Activated CD4-positive, alpha-beta T cell treated with anti-CD3 and anti-CD28 coated beads, Interleukin-2, amount 50 U/mL, for 4 hours (primary cell): ENCODE measurements at regions not wholly inside any gene's neighbourhood (a gene's known extent, or its start where the extent isn't known, plus 50 kb on each side); places are given as distances from the start of the nearest gene placed in this dataset.
"Not testable (repeated sequence)": the region's sequence is repeated elsewhere in the genome, so short reads cannot be mapped to it uniquely, and the experiment has no call there.

Source experiments
- DNase-seq, 2 experiments: peaks; one replicate each; pipeline ENCODE4 v3.0.0-alpha.2; 2020

GRCh38 chr1:4071653-4072052 is 171.6 kb upstream of the C1orf174 start:
- no peak for DNase-seq

GRCh38 chr1:4072481-4073153 is 172.5 kb upstream of the C1orf174 start:
- no peak for DNase-seq

GRCh38 chr1:4075436-4076225 is 175.6 kb upstream of the C1orf174 start:
- no peak for DNase-seq

GRCh38 chr1:4076346-4076745 is 176.3 kb upstream of the C1orf174 start:
- no peak for DNase-seq

GRCh38 chr1:4078091-4078962 is 178.3 kb upstream of the C1orf174 start:
- DNase-seq = not testable (repeated sequence)

DNA sequence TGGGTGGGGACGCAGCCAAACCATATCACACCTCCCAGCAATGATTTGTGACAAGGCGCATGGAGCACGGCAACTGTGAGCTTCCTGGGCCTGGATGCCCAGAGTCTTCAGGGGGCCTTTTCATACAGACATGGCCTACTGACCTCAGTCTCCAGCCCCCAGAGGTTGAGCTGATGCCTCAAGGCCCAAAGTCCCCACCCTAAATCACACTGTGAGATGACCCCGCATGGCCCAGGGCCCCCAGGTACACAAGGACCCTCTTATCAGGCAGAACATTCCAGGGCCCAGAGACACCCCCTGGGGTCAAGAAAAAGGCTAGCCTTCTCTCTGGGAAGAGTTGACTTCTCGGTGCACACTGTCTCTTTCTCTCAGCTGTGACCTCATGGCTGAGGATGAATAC is 179.7 kb upstream of the C1orf174 start:
- DNase-seq = no peak

DNA sequence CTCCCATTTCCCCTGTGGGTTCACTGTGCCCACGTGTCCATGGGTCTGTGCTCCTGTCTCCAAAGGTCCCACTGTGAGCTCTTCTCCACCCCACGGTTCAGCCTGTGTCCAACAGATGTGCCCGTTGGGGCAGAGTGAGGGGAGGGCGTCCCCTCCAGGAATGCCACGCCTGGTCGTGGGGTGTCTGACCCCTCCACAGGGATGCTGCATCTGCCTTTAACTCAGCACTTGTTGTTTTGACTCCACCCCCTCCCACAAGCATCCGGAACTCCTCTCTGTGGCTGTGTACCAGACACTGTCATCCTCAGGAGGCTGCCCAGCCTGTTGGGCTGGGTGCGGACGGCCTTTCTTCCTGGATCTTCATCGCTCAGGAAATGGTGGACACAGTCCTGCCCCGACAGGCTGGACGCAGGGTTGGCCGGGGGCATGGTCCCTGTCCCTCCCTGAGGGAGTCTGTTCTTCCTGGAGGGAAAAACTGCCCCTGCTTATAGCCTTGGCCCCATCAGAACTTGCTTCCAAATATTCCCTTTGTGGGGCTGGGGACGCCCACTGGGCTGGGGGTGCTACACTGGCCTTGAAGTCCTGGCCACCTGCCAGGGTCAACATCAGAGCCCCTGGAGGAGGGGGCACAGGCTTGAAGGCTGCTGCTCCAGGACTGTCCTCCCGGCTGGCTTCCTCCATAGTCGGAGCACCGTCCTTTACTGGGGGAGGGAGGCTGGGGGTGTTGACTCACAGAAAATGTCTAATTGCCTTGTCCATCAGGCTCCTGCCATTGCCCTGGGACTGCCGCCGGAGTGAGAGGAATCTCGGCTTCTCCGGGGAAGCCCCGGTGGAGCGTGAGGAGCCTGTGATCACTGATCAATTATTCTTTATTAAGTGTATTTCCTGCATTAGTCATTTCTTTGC is 182.0 kb upstream of the C1orf174 start:
- DNase-seq = no peak

GRCh38 chr1:4083231-4084047 is 183.4 kb upstream of the C1orf174 start:
- no peak for DNase-seq

- DNase-seq = no peak
These were observed 184.0 kb upstream of the C1orf174 start for GRCh38 chr1:4084048-4084431.

- DNase-seq = no peak
These were observed 184.4 kb upstream of the C1orf174 start for GRCh38 chr1:4084446-4084845.

DNA sequence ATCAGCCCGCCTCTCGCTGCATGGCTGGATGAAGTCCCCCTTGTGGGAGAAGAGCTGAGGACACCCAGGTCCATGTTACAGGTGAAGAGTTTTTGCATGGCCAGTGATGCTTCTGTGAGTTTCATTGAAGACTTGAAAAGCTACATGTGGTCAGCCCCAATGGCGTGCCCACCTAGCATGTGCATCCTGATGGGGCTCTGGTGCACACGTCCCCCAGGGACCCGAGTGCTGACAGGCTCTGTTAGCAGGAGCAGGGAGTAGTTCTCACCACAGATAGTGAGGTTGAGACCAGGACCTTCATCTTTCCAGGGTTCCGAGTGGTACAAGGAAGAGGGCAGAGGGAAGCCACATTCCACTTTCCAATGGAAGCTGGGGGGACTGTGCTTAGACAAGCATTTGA is 184.8 kb upstream of the C1orf174 start:
- no peak for DNase-seq

DNA sequence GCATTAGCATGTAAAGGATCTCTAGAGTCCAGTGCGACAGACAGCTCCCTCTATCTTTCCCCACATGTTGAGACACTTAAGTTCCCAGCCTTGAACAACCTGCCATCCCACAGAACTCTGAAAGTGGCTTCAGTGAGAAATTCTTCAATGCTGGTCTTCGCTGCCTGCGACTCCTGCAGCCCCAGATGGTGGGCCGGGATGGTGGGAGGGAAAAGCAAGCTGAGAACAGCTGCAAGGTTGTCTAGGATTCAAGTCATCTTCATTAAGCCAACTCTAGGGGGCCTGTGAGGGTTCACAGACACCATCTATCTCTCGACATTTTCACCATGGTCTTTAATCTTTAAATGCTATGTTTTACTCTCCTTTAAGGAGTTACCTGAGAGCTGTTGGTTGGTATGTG is 185.5 kb upstream of the C1orf174 start:
- DNase-seq = no peak

GRCh38 chr1:4086085-4086850 is 186.2 kb upstream of the C1orf174 start:
- no peak for DNase-seq

- no peak for DNase-seq
These were observed 186.8 kb upstream of the C1orf174 start for GRCh38 chr1:4086921-4087320.

DNA sequence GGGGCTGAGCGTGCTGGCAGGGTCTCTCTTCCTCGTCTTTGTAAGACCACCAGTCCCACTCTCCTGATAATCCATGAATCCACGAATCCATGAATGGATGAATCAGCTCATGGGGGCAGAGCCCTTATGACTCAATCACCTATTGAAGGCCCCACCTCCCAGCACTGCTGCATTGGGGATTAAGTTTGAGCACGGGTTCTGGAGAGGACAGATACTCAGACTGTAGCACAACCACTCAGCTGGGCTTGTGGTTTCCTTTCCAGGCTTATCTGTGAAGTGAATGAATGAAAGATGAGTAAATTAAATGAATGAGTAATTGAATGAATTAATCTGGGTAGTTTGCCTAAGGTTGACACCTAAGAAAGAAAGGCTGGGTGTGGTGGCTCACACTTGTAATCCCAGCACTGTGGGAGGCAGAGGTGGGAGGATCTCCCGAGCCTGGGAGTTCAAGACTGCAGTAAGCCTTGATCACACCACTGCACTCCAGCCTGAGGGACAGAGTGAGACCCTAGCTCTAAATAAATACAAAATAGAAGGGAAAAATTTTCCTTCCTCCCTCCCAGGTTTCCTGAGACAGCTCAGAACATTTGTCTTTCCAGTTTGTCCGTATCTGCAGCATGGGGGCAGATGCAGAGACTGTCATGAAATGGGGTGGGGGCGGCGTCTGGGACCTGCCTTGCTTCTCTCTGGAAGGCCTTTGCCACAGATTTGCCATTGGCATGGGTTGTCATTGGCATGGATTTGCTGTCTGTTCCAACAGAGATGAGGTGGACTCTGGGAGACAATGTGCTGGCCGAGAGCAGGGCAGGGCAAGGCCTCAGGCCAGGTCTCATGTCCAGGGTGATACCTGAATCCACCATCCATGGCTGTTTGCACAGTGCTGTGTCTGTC is 187.7 kb upstream of the C1orf174 start:
- DNase-seq = no peak

- no peak for DNase-seq
These were observed 188.6 kb upstream of the C1orf174 start for GRCh38 chr1:4088676-4089075.

- DNase-seq = no peak
These were observed 189.5 kb upstream of the C1orf174 start for GRCh38 chr1:4089421-4090175.

DNA sequence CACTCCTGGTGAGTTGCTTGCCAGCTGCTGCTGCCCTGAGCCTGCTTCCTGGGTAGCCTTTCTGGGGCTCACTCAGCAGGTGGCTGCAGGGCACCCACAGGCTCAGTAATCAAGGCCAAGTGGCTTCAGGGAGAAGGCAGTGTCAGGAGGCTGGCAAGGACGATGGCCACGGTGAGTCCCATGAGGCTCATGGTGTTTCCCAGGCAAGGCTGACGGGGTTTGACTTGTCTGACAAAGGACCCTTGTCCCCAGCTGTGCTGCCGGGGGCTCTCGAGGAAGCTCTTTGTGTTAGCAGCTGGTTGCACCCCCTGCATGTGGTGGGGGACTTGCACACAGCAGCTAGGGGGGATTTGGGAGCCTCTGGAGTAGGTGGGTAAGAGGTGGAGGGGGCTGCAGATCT is 190.5 kb upstream of the C1orf174 start:
- no peak for DNase-seq
